HepG2 (cell line): ENCODE measurements at regions not wholly inside any gene's neighbourhood (a gene's known extent, or its start where the extent isn't known, plus 50 kb on each side); places are given as distances from the start of the nearest gene placed in this dataset.

Source experiments
- ARHGAP35 ChIP-seq: sonication (generic); formaldehyde crosslinking; IDR thresholded peaks from 2 replicates; pipeline ENCODE4 v1.9.0; 2022; ENCODE audit warnings: mild to moderate bottlenecking, inconsistent platforms, moderate library complexity, missing genetic modification reagents, borderline replicate concordance
- ATF1 ChIP-seq: IDR thresholded peaks from 2 replicates; pipeline ENCODE4 v1.6.1; 2016; ENCODE audit warnings: mild to moderate bottlenecking, control low read depth
- ATF7 ChIP-seq, 2 experiments: fragments of 450-650 bp in 1 of 2; sonication (generic) in 1 of 2; formaldehyde crosslinking in 1 of 2; IDR thresholded peaks; 2 replicates each; pipeline versions ENCODE4 v1.4.0 to v1.6.1; 2016 to 2020; ENCODE audit warnings: antibody characterized with exemption in 1 of 2, mild to moderate bottlenecking in 1 of 2, missing genetic modification reagents in 1 of 2
- CBX1 ChIP-seq: IDR thresholded peaks from one replicate; pipeline ENCODE4 v1.6.1; 2016; ENCODE audit warnings: antibody characterized with exemption, low read depth
- DNMT3B ChIP-seq: conservative IDR thresholded peaks from 2 replicates; pipeline ENCODE4 v1.6.1; 2016; ENCODE audit warnings: missing biosample characterization, control low read depth
- FOXA1 ChIP-seq, 2 experiments: fragments of 450-650 bp in 1 of 2; sonication (generic) in 1 of 2; formaldehyde crosslinking in 1 of 2; IDR thresholded peaks; 2 replicates each; pipeline versions ENCODE4 v1.4.0 to v1.6.1; 2016 to 2020; ENCODE audit warnings: missing genetic modification reagents in 1 of 2
- GABPA ChIP-seq, 2 experiments: IDR thresholded peaks; 2 replicates each; pipeline ENCODE4 v1.6.1; 2011 to 2016; ENCODE audit warnings: low read depth in 2 of 2, low read length in 1 of 2, missing biosample characterization in 1 of 2, missing genetic modification characterization in 1 of 2
- ISL2 ChIP-seq: sonication (generic); formaldehyde crosslinking; IDR thresholded peaks from 2 replicates; pipeline ENCODE4 v1.5.0; 2020; ENCODE audit warnings: missing genetic modification reagents
- JUND ChIP-seq: sonication (generic); formaldehyde crosslinking; IDR thresholded peaks from 2 replicates; pipeline ENCODE4 v1.8.0; 2022; ENCODE audit warnings: mild to moderate bottlenecking, missing genetic modification reagents
- MEF2D ChIP-seq: sonication (generic); formaldehyde crosslinking; IDR thresholded peaks from 2 replicates; pipeline ENCODE4 v1.5.1; 2020; ENCODE audit warnings: mild to moderate bottlenecking, missing genetic modification reagents
- MTA3 ChIP-seq: sonication (generic); formaldehyde crosslinking; IDR thresholded peaks from 2 replicates; pipeline ENCODE4 v1.4.0; 2020; ENCODE audit warnings: missing genetic modification reagents
- NFKB2 ChIP-seq: sonication (generic); formaldehyde crosslinking; IDR thresholded peaks from 2 replicates; pipeline ENCODE4 v1.4.0; 2020; ENCODE audit warnings: missing genetic modification reagents, borderline replicate concordance
- NFRKB ChIP-seq: fragments of 450-650 bp; IDR thresholded peaks from 2 replicates; pipeline ENCODE4 v1.6.1; 2017
- PRMT3 ChIP-seq: sonication (generic); formaldehyde crosslinking; IDR thresholded peaks from 2 replicates; pipeline ENCODE4 v1.8.1; 2022; ENCODE audit warnings: low read depth, mild to moderate bottlenecking, moderate library complexity, missing genetic modification reagents, borderline replicate concordance
- SMAD1 ChIP-seq: sonication (generic); formaldehyde crosslinking; IDR thresholded peaks from 2 replicates; pipeline ENCODE4 v1.4.0; 2020; ENCODE audit warnings: missing genetic modification reagents, low read depth, mild to moderate bottlenecking, borderline replicate concordance
- TBP ChIP-seq: sonication (generic); formaldehyde crosslinking; IDR thresholded peaks from 2 replicates; pipeline ENCODE4 v1.5.0; 2020; ENCODE audit warnings: missing genetic modification reagents
- TOE1 ChIP-seq: sonication (generic); formaldehyde crosslinking; IDR thresholded peaks from 2 replicates; pipeline ENCODE4 v1.4.0; 2020; ENCODE audit warnings: mild to moderate bottlenecking, missing genetic modification reagents
- YEATS2 ChIP-seq: sonication (generic); formaldehyde crosslinking; IDR thresholded peaks from 2 replicates; pipeline ENCODE4 v1.4.0; 2020; ENCODE audit warnings: missing genetic modification reagents, borderline replicate concordance
- ZC3H13 ChIP-seq: sonication (generic); formaldehyde crosslinking; IDR thresholded peaks from 2 replicates; pipeline ENCODE4 v1.8.1; 2023; ENCODE audit warnings: mild to moderate bottlenecking, missing genetic modification reagents, moderate library complexity
- ZNF101 ChIP-seq: sonication (generic); formaldehyde crosslinking; IDR thresholded peaks from 2 replicates; pipeline ENCODE4 v1.4.0; 2020; ENCODE audit warnings: mild to moderate bottlenecking, low read depth, missing genetic modification reagents, borderline replicate concordance
- ZNF337 ChIP-seq: sonication (generic); formaldehyde crosslinking; IDR thresholded peaks from 2 replicates; pipeline ENCODE4 v1.5.1; 2020; ENCODE audit warnings: missing genetic modification reagents, low read depth, mild to moderate bottlenecking, borderline replicate concordance
- ZNF33B ChIP-seq: sonication (generic); formaldehyde crosslinking; IDR thresholded peaks from 2 replicates; pipeline ENCODE4 v1.5.1; 2020; ENCODE audit warnings: mild to moderate bottlenecking, missing genetic modification reagents
- ZNF441 ChIP-seq: sonication (generic); formaldehyde crosslinking; IDR thresholded peaks from 2 replicates; pipeline ENCODE4 v1.7.0; 2021; ENCODE audit warnings: missing genetic modification reagents, borderline replicate concordance
- ZNF496 ChIP-seq: sonication (generic); formaldehyde crosslinking; IDR thresholded peaks from 2 replicates; pipeline ENCODE4 v1.8.1; 2023; ENCODE audit warnings: mild to moderate bottlenecking, moderate library complexity, missing genetic modification reagents; ENCODE audit not compliant: insufficient replicate concordance
- ZNF598 ChIP-seq: sonication (generic); formaldehyde crosslinking; IDR thresholded peaks from 2 replicates; pipeline ENCODE4 v1.5.1; 2020; ENCODE audit warnings: mild to moderate bottlenecking, missing genetic modification reagents, borderline replicate concordance
- ZNF7 ChIP-seq: IDR thresholded peaks from 2 replicates; pipeline ENCODE4 v1.6.1; 2016; ENCODE audit warnings: missing biosample characterization, missing genetic modification reagents
- ZNF841 ChIP-seq: sonication (generic); formaldehyde crosslinking; IDR thresholded peaks from 2 replicates; pipeline ENCODE4 v1.8.1; 2023; ENCODE audit warnings: missing genetic modification reagents, borderline replicate concordance
- TF ChIP-seq, protein P1 (sequence below): sonication (generic); formaldehyde crosslinking; IDR thresholded peaks from 2 replicates; pipeline ENCODE4 v1.8.0; 2022; ENCODE audit warnings: missing genetic modification reagents, mild to moderate bottlenecking, inconsistent platforms, borderline replicate concordance
- TF ChIP-seq, protein P2 (sequence below): sonication (generic); formaldehyde crosslinking; IDR thresholded peaks from 2 replicates; pipeline ENCODE4 v1.4.0; 2020; ENCODE audit warnings: missing genetic modification reagents, borderline replicate concordance

DNA sequence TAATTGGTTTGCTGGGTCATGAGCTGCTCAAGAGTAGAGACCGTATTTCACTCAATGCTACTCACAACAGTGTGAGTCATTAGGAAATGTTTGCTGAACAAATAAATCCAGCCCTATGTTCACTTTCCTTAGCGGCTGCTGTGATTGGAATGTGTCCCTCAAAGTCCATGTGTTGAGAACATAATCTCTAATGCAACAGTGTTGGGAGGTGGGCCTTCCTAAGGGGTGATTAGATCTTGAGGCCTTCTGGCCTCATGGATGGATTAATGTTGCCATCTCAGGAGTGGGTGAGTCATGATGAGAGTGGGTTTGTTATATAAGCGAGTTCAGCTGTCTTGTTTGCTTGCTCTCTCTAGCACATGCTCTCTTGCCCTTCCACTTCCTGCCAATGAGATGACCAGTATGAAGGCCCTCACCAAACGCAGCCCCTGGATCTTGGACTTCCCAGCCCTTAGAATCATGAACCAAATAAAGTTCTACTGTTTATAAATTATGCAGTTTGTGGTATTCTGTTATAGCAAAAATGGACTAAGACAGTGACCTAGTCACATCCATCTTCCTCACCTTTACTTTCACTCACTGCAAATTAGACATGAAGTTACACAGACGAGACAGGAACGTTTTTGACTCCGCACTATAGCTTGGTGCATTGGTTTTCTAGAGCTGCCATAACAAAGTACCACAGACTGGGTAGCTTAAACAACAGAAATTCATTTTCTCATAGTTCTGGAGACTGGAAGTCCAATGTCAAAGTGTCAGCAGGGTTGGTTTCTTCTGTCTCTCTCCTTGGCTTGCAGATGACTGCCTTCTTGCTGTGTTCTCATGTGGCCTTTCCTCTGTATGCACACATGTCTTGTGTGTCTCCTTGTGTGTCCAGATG lies 50.9 kb upstream of the FAM169A start (continued):
- TF ChIP-seq, protein P1, sequence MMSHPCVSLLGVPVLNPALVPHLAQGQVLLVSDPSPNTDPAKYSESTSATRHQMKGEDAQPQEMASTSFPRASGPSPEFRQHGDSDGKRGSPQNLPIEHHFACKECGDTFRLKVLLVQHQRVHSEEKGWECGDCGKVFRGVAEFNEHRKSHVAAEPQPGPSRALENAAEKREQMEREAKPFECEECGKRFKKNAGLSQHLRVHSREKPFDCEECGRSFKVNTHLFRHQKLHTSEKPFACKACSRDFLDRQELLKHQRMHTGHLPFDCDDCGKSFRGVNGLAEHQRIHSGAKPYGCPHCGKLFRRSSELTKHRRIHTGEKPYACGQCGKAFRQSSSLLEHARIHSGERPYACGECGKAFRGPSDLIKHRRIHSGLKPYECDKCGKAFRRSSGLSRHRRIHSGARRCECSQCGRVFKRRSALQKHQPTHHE (CRISPR knock-in tag) = peak; percentile 42; the same call in 1 of the 2 replicates
- TF ChIP-seq ZNF598 (CRISPR knock-in tag) = no peak
- no peak for TF ChIP-seq NFRKB
- no peak for TF ChIP-seq ARHGAP35
- TF ChIP-seq, protein P2, sequence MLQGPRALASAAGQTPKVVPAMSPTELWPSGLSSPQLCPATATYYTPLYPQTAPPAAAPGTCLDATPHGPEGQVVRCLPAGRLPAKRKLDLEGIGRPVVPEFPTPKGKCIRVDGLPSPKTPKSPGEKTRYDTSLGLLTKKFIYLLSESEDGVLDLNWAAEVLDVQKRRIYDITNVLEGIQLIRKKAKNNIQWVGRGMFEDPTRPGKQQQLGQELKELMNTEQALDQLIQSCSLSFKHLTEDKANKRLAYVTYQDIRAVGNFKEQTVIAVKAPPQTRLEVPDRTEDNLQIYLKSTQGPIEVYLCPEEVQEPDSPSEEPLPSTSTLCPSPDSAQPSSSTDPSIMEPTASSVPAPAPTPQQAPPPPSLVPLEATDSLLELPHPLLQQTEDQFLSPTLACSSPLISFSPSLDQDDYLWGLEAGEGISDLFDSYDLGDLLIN (CRISPR knock-in tag) = no peak
- TF ChIP-seq YEATS2 = peak; percentile 42; the same call in 1 of the 2 replicates
- no peak for TF ChIP-seq ZNF496 (CRISPR knock-in tag)
- no peak for TF ChIP-seq GABPA (IDR thresholded peaks at IDR 0.05; ENCODE audit: low read depth, low read length)
- peak; percentile 69 for TF ChIP-seq GABPA (CRISPR knock-in tag; IDR thresholded peaks at IDR 0.05; ENCODE audit: low read depth)
- TF ChIP-seq ZNF7 = no peak
- TF ChIP-seq ATF7 (IDR thresholded peaks at IDR 0.05) = peak; percentile 47; the same call in 1 of the 2 replicates
- peak; percentile 84; the same call in 1 of the 2 replicates for TF ChIP-seq ATF7 (CRISPR knock-in tag; IDR thresholded peaks at IDR 0.05)
- peak; percentile 76 for TF ChIP-seq ATF1 (CRISPR knock-in tag)
- peak; percentile 59; the same call in 1 of the 2 replicates for TF ChIP-seq PRMT3 (CRISPR knock-in tag)
- TF ChIP-seq ZNF441 (CRISPR knock-in tag) = peak; percentile 74; the same call in 1 of the 2 replicates
- TF ChIP-seq JUND = peak; percentile 97
- peak; percentile 80; the same call in 1 of the 2 replicates for TF ChIP-seq DNMT3B
- no peak for TF ChIP-seq ZNF841
- no peak for TF ChIP-seq TOE1 (CRISPR knock-in tag)
- TF ChIP-seq ZNF101 (CRISPR knock-in tag) = no peak
- no peak for TF ChIP-seq ZNF337 (CRISPR knock-in tag)
- peak; percentile 98 for TF ChIP-seq CBX1
- TF ChIP-seq MEF2D (CRISPR knock-in tag) = peak; percentile 91
- TF ChIP-seq NFKB2 (CRISPR knock-in tag) = no peak
- peak; percentile 94 for TF ChIP-seq ISL2 (CRISPR knock-in tag)
- peak; percentile 49; the same call in 1 of the 2 replicates for TF ChIP-seq FOXA1 (IDR thresholded peaks at IDR 0.05)
- TF ChIP-seq FOXA1 (CRISPR knock-in tag; IDR thresholded peaks at IDR 0.05) = peak; percentile 91
- TF ChIP-seq SMAD1 = no peak
- no peak for TF ChIP-seq ZC3H13 (CRISPR knock-in tag)
- no peak for TF ChIP-seq MTA3
- TF ChIP-seq TBP (CRISPR knock-in tag) = no peak
- no peak for TF ChIP-seq ZNF33B
